Astrocyte (in vitro differentiated cells and primary cell): ENCODE measurements at regions not wholly inside any gene's neighbourhood (a gene's known extent, or its start where the extent isn't known, plus 50 kb on each side); places are given as distances from the start of the nearest gene placed in this dataset.

Experiments
- DNase-seq: peaks from one replicate; pipeline ENCODE4 v3.0.0-alpha.2; 2010; ENCODE audit warnings: low read depth
- FAIRE-seq: peaks from 2 replicates; lab custom pipeline; 2011; peaks lifted over from hg19 to GRCh38; lab: Jason Lieb, UNC
- H2AFZ ChIP-seq: 2 replicates; pipeline ENCODE4 v1.6.0; 2012; ENCODE audit warnings: low read depth, low read length, inconsistent platforms
- H3K27ac ChIP-seq: 2 replicates; pipeline ENCODE4 v1.5.1; 2011; ENCODE audit warnings: low read depth, low read length, inconsistent platforms
- H3K27me3 ChIP-seq: 2 replicates; pipeline ENCODE4 v1.6.0; 2011; ENCODE audit warnings: low read length, inconsistent platforms; ENCODE audit not compliant: insufficient read depth
- H3K36me3 ChIP-seq: 2 replicates; pipeline ENCODE4 v1.5.1; 2011; ENCODE audit warnings: low read length, inconsistent platforms; ENCODE audit not compliant: insufficient read depth
- H3K4me1 ChIP-seq: 2 replicates; pipeline ENCODE4 v1.5.1; 2011; ENCODE audit warnings: low read length, inconsistent platforms; ENCODE audit not compliant: insufficient read depth
- H3K4me2 ChIP-seq: 2 replicates; pipeline ENCODE4 v1.6.0; 2012; ENCODE audit warnings: low read length, inconsistent platforms
- H3K4me3 ChIP-seq: 2 replicates; pipeline ENCODE4 v1.5.1; 2011; ENCODE audit warnings: low read depth, mild to moderate bottlenecking, low read length, inconsistent platforms; ENCODE audit not compliant: insufficient read depth
- H3K79me2 ChIP-seq: 2 replicates; pipeline ENCODE4 v1.6.0; 2012; ENCODE audit warnings: mild to moderate bottlenecking, low read length, inconsistent platforms; ENCODE audit not compliant: insufficient read depth
- H3K9ac ChIP-seq: 2 replicates; pipeline ENCODE4 v1.6.0; 2012; ENCODE audit warnings: mild to moderate bottlenecking, low read length, inconsistent platforms
- H3K9me3 ChIP-seq: 2 replicates; pipeline ENCODE4 v1.5.1; 2012; ENCODE audit warnings: low read depth, mild to moderate bottlenecking, low read length, inconsistent platforms; ENCODE audit not compliant: insufficient read depth
- H4K20me1 ChIP-seq: 2 replicates; pipeline ENCODE4 v1.6.0; 2012; ENCODE audit warnings: low read length, inconsistent platforms; ENCODE audit not compliant: insufficient read depth
- H3K27ac Mint-ChIP-seq: one replicate; pipeline ENCODE4 v1.8.0; 2021; ENCODE audit warnings: mild to moderate bottlenecking, mixed read lengths; ENCODE audit not compliant: unreplicated experiment
- H3K27me3 Mint-ChIP-seq: one replicate; pipeline ENCODE4 v1.8.0; 2021; ENCODE audit warnings: low read depth, mixed read lengths; ENCODE audit not compliant: unreplicated experiment
- H3K36me3 Mint-ChIP-seq: one replicate; pipeline ENCODE4 v1.8.0; 2021; ENCODE audit warnings: low read depth, mixed read lengths; ENCODE audit not compliant: unreplicated experiment
- H3K4me1 Mint-ChIP-seq: one replicate; pipeline ENCODE4 v1.8.0; 2021; ENCODE audit warnings: low read depth, mixed read lengths; ENCODE audit not compliant: unreplicated experiment
- H3K4me3 Mint-ChIP-seq: one replicate; pipeline ENCODE4 v1.8.0; 2021; ENCODE audit warnings: mild to moderate bottlenecking, moderate library complexity, mixed read lengths; ENCODE audit not compliant: unreplicated experiment
- H3K9me3 Mint-ChIP-seq: one replicate; pipeline ENCODE4 v1.8.0; 2021; ENCODE audit warnings: mild to moderate bottlenecking, mixed read lengths; ENCODE audit not compliant: unreplicated experiment
- EZH2 ChIP-seq: IDR thresholded peaks from 2 replicates; pipeline ENCODE4 v1.6.1; 2012; ENCODE audit warnings: mild to moderate bottlenecking, low read length, inconsistent platforms; ENCODE audit not compliant: insufficient read depth
- TF ChIP-seq, protein P1 (sequence below): IDR thresholded peaks from 2 replicates; pipeline ENCODE4 v1.5.1; 2011; ENCODE audit warnings: low read depth, mild to moderate bottlenecking, inconsistent platforms, low read length, moderate library complexity; ENCODE audit not compliant: insufficient read depth

GRCh38 chr7:32364581-32364980 is 125.6 kb downstream of the LSM5 start:
- H3K4me3 ChIP-seq, result no peak overlapping the region
- Mint-ChIP-seq H3K9me3 (peaks cover 8% of the 10 kb centered on the region), H3K36me3 (no peaks in the 10 kb centered on the region), H3K27me3 (peaks cover 31% of the 10 kb centered on the region), H3K27ac (no peak overlapping the region), H3K4me1 (no peaks in the 10 kb centered on the region), H3K4me3 (no peak overlapping the region)
- H3K4me1 ChIP-seq, result no peaks in the 10 kb centered on the region
- no peak overlapping the region for H3K27ac ChIP-seq
- no peak overlapping the region for H2AFZ ChIP-seq
- FAIRE-seq (no peak), DNase-seq (no peak)
- no peaks in the 10 kb centered on the region for H4K20me1 ChIP-seq
- H3K9me3 ChIP-seq, result no peaks in the 10 kb centered on the region
- no peak overlapping the region for H3K4me2 ChIP-seq
- H3K27me3 ChIP-seq, result no peaks in the 10 kb centered on the region
- no peak for TF ChIP-seq EZH2
- TF ChIP-seq, protein P1, sequence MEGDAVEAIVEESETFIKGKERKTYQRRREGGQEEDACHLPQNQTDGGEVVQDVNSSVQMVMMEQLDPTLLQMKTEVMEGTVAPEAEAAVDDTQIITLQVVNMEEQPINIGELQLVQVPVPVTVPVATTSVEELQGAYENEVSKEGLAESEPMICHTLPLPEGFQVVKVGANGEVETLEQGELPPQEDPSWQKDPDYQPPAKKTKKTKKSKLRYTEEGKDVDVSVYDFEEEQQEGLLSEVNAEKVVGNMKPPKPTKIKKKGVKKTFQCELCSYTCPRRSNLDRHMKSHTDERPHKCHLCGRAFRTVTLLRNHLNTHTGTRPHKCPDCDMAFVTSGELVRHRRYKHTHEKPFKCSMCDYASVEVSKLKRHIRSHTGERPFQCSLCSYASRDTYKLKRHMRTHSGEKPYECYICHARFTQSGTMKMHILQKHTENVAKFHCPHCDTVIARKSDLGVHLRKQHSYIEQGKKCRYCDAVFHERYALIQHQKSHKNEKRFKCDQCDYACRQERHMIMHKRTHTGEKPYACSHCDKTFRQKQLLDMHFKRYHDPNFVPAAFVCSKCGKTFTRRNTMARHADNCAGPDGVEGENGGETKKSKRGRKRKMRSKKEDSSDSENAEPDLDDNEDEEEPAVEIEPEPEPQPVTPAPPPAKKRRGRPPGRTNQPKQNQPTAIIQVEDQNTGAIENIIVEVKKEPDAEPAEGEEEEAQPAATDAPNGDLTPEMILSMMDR, result no peak
- no peaks in the 10 kb centered on the region for H3K79me2 ChIP-seq
- H3K9ac ChIP-seq, result no peak overlapping the region
- H3K36me3 ChIP-seq, result no peaks in the 10 kb centered on the region

DNA sequence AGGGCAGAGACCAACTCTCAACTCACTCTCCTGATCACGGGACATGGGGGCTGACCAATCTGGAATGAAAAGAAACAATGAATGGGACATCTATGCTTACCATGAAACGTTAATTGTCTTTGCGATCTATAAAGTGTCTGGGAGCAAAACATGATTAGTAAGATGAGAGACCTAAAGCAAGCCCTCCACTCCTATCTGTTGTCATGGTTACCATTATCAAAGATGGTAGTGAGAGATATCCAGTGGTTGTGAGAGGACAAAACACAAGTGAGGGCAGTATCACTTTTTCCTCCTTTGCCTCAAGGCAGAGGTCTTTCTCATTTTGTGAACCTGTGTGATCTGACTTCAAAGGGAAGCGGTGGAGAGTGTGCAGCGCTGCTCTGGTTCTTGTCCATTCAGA is 130.1 kb downstream of the LSM5 start:
- Mint-ChIP-seq H3K27ac (no peak overlapping the region), H3K4me3 (no peak overlapping the region)

More for the DNA sequence above, 130.1 kb downstream of the LSM5 start:
- DNase-seq, result no peak
- H3K27ac ChIP-seq, result no peak overlapping the region
- no peak overlapping the region for H2AFZ ChIP-seq
- no peak overlapping the region for H3K9ac ChIP-seq
- H3K27me3 ChIP-seq, result peaks cover 2% of the 10 kb centered on the region
- H3K4me2 ChIP-seq, result no peak overlapping the region
- H4K20me1 ChIP-seq, result no peaks in the 10 kb centered on the region
- H3K36me3 Mint-ChIP-seq, result no peaks in the 10 kb centered on the region
- no peaks in the 10 kb centered on the region for H3K4me1 Mint-ChIP-seq
- H3K9me3 ChIP-seq, result no peaks in the 10 kb centered on the region
- H3K4me3 ChIP-seq, result no peak overlapping the region
- H3K9me3 Mint-ChIP-seq, result no peaks in the 10 kb centered on the region
- H3K36me3 ChIP-seq, result no peaks in the 10 kb centered on the region
- FAIRE-seq, result no peak
- no peaks in the 10 kb centered on the region for H3K79me2 ChIP-seq
- H3K4me1 ChIP-seq, result no peaks in the 10 kb centered on the region
- H3K27me3 Mint-ChIP-seq, result peaks cover 37% of the 10 kb centered on the region
- TF ChIP-seq, protein P1, result no peak
- no peak for TF ChIP-seq EZH2
